GM04503 (cell line): ENCODE measurements at regions not wholly inside any gene's neighbourhood (a gene's known extent, or its start where the extent isn't known, plus 50 kb on each side); places are given as distances from the start of the nearest gene placed in this dataset.
"Not testable (repeated sequence)": the region's sequence is repeated elsewhere in the genome, so short reads cannot be mapped to it uniquely, and the experiment has no call there.

Source experiments
- DNase-seq: peaks from one replicate; pipeline ENCODE4 v3.0.0-alpha.2; 2012; ENCODE audit warnings: low read depth

- no peak for DNase-seq
Measured at GRCh38 chr1:157460381-157460780, 91.9 kb downstream of the FCRL5 start.

- no peak for DNase-seq
Measured at GRCh38 chr1:157457279-157457678, 95.0 kb downstream of the FCRL5 start.

- DNase-seq, result no peak
Measured at GRCh38 chr1:157455318-157455717, 97.0 kb downstream of the FCRL5 start.

- DNase-seq, result no peak
Measured at GRCh38 chr1:157450106-157450505, 102.2 kb downstream of the FCRL5 start.

- no peak for DNase-seq
Measured at GRCh38 chr1:157448636-157449035, 103.7 kb downstream of the FCRL5 start.

- not testable (repeated sequence) for DNase-seq
Measured at GRCh38 chr1:157446356-157446755, 106.0 kb downstream of the FCRL5 start.

GRCh38 chr1:157445616-157446140, 106.6 kb downstream of the FCRL5 start:
- DNase-seq, result not testable (repeated sequence)

- DNase-seq, result no peak
Measured at GRCh38 chr1:157442065-157442464, 110.2 kb downstream of the FCRL5 start.

GRCh38 chr1:157439302-157439954, 112.9 kb downstream of the FCRL5 start:
- DNase-seq, result no peak

GRCh38 chr1:157438613-157439012, 113.7 kb downstream of the FCRL5 start:
- no peak for DNase-seq

GRCh38 chr1:157438146-157438545, 114.2 kb downstream of the FCRL5 start:
- no peak for DNase-seq

GRCh38 chr1:157437296-157437695, 115.0 kb downstream of the FCRL5 start:
- DNase-seq, result no peak

GRCh38 chr1:157431751-157432150, 120.6 kb downstream of the FCRL5 start:
- peak; percentile 5 for DNase-seq

GRCh38 chr1:157429601-157430240, 122.6 kb downstream of the FCRL5 start:
- DNase-seq, result no peak

GRCh38 chr1:157423764-157424163, 128.6 kb downstream of the FCRL5 start:
- DNase-seq, result not testable (repeated sequence)

- no peak for DNase-seq
Measured at GRCh38 chr1:157419845-157420542, 132.3 kb downstream of the FCRL5 start.

- no peak for DNase-seq
Measured at GRCh38 chr1:157418659-157419058, 133.7 kb downstream of the FCRL5 start.

- no peak for DNase-seq
Measured at GRCh38 chr1:157418231-157418630, 134.1 kb downstream of the FCRL5 start.

- no peak for DNase-seq
Measured at GRCh38 chr1:157415661-157416060, 136.7 kb downstream of the FCRL5 start.

GRCh38 chr1:157412308-157412707, 140.0 kb downstream of the FCRL5 start:
- DNase-seq, result no peak

- no peak for DNase-seq
Measured at GRCh38 chr1:157411769-157412168, 140.5 kb downstream of the FCRL5 start.

GRCh38 chr1:157411064-157411463, 141.3 kb downstream of the FCRL5 start:
- no peak for DNase-seq

GRCh38 chr1:157410457-157410856, 141.9 kb downstream of the FCRL5 start:
- DNase-seq, result no peak
